ENCODE measurements at regions not wholly inside any gene's neighbourhood (a gene's known extent, or its start where the extent isn't known, plus 50 kb on each side); places are given as distances from the start of the nearest gene placed in this dataset.
"Not testable (repeated sequence)": the region's sequence is repeated elsewhere in the genome, so short reads cannot be mapped to it uniquely, and the experiment has no call there.

DNA sequence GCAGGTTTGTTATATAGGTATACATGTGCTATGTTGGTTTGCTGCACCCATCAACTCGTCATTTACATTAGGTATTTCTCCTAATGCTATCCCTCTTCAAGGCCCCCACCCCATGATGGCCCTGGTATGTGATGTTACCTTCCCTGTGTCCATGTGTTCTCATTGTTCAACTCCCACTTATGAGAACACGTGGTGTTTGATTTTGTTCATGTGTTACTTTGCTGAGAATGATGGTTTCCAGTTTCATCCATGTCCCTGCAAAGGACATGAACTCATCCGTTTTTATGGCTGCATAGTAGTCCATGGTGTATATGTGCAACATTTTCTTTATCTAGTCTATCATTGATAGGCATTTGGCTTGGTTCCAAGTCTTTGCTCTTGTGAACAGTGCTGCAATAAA lies 175.0 kb downstream of the KBTBD8 start:
- H3K4me2 ChIP-seq (ENCODE audit: low read length); H3K79me2 ChIP-seq (replicated peaks; ENCODE audit: insufficient read depth, low read length); H2AFZ ChIP-seq (ENCODE audit: low read depth, low read length); H3K4me3 ChIP-seq (ENCODE audit: low read length); H3K27ac ChIP-seq (ENCODE audit: low read length); H4K20me1 ChIP-seq (ENCODE audit: insufficient read depth); H3F3A ChIP-seq (ENCODE audit: insufficient read depth, low read length, poor library complexity, severe bottlenecking); H3K9me3 ChIP-seq (ENCODE audit: low read length); H3K36me3 ChIP-seq (ENCODE audit: insufficient read depth, low read length); H3K27me3 ChIP-seq (ENCODE audit: insufficient read depth, low read depth, low read length); H3K9me2 ChIP-seq (ENCODE audit: insufficient read depth, low read length); H3K9ac ChIP-seq (ENCODE audit: low read length): not testable (repeated sequence)

DNA sequence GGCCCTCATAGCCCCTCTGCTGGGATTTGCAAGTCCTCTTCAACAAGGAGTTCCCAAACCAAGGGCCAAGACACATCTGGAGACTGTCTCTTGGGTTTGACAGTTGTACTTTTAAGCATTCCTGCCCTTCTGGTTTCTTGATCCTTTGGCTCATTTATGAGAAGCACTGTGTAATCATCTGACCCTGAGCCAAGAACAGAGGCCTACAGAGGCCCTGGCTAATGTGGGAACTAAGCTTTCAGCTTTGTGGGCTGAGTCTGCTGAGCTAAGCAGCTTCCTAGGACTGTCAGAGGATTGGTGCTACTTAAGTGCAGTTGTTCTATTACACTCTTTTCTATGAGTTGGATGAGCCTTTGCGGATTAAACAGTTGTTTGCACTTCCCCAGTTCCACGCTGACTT lies 178.3 kb downstream of the KBTBD8 start:
- Histone ChIP-seq H4K20me1 (ENCODE audit: insufficient read depth) (no peaks in the 10 kb centered on the region), H3K4me2 (ENCODE audit: low read length) (no peak overlapping the region), H2AFZ (ENCODE audit: low read depth, low read length) (no peak overlapping the region), H3K27me3 (ENCODE audit: insufficient read depth, low read depth, low read length) (no peaks in the 10 kb centered on the region), H3K9me3 (ENCODE audit: low read length) (peaks cover 4% of the 10 kb centered on the region), H3K27ac (ENCODE audit: low read length) (no peak overlapping the region), H3K79me2 (replicated peaks; ENCODE audit: insufficient read depth, low read length) (no peaks in the 10 kb centered on the region), H3K9ac (ENCODE audit: low read length) (no peak overlapping the region), H3K4me3 (ENCODE audit: low read length) (no peak overlapping the region), H3K9me2 (ENCODE audit: insufficient read depth, low read length) (no peaks in the 10 kb centered on the region), H3K36me3 (ENCODE audit: insufficient read depth, low read length) (no peaks in the 10 kb centered on the region), H3F3A (ENCODE audit: insufficient read depth, low read length, poor library complexity, severe bottlenecking) (no peaks in the 10 kb centered on the region)
- TF ChIP-seq SMC3 (conservative IDR thresholded peaks at IDR 0.05; ENCODE audit: poor library complexity) = no peak
- TF ChIP-seq, protein P1, sequence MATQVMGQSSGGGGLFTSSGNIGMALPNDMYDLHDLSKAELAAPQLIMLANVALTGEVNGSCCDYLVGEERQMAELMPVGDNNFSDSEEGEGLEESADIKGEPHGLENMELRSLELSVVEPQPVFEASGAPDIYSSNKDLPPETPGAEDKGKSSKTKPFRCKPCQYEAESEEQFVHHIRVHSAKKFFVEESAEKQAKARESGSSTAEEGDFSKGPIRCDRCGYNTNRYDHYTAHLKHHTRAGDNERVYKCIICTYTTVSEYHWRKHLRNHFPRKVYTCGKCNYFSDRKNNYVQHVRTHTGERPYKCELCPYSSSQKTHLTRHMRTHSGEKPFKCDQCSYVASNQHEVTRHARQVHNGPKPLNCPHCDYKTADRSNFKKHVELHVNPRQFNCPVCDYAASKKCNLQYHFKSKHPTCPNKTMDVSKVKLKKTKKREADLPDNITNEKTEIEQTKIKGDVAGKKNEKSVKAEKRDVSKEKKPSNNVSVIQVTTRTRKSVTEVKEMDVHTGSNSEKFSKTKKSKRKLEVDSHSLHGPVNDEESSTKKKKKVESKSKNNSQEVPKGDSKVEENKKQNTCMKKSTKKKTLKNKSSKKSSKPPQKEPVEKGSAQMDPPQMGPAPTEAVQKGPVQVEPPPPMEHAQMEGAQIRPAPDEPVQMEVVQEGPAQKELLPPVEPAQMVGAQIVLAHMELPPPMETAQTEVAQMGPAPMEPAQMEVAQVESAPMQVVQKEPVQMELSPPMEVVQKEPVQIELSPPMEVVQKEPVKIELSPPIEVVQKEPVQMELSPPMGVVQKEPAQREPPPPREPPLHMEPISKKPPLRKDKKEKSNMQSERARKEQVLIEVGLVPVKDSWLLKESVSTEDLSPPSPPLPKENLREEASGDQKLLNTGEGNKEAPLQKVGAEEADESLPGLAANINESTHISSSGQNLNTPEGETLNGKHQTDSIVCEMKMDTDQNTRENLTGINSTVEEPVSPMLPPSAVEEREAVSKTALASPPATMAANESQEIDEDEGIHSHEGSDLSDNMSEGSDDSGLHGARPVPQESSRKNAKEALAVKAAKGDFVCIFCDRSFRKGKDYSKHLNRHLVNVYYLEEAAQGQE (IDR thresholded peaks at IDR 0.05; ENCODE audit: borderline replicate concordance) = no peak

DNA sequence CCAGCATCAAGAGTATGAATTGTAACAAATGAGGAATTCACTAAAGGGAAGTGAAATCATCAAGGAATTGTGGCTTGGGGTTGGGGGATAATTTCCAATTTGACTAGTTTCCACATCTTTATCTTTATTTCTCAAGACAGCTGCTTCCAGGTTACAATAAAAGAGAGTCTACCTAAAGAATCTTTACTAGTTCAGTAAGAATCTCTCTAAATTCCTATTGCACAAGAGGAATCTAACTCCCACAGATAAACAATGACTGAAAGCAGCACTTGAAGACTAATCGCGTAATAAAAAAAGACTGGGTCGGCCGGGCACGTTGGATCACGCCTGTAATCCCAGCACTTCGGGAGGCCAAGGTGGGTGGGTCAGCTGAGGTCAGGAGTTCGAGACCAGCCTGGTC lies 194.4 kb downstream of the KBTBD8 start:
- Histone ChIP-seq H3K36me3 (ENCODE audit: insufficient read depth, low read length) (no peaks in the 10 kb centered on the region), H3K27me3 (ENCODE audit: insufficient read depth, low read depth, low read length) (no peaks in the 10 kb centered on the region), H3K79me2 (replicated peaks; ENCODE audit: insufficient read depth, low read length) (no peaks in the 10 kb centered on the region), H3K9ac (ENCODE audit: low read length) (no peak overlapping the region), H3K4me2 (ENCODE audit: low read length) (no peak overlapping the region), H2AFZ (ENCODE audit: low read depth, low read length) (no peak overlapping the region), H3K9me3 (ENCODE audit: low read length) (no peaks in the 10 kb centered on the region), H3K27ac (ENCODE audit: low read length) (no peak overlapping the region), H3K9me2 (ENCODE audit: insufficient read depth, low read length) (no peaks in the 10 kb centered on the region), H3K4me3 (ENCODE audit: low read length) (no peak overlapping the region), H3F3A (ENCODE audit: insufficient read depth, low read length, poor library complexity, severe bottlenecking) (no peaks in the 10 kb centered on the region), H4K20me1 (ENCODE audit: insufficient read depth) (no peaks in the 10 kb centered on the region)
- TF ChIP-seq MXI1 (conservative IDR thresholded peaks at IDR 0.05; ENCODE audit: poor library complexity, severe bottlenecking) = no peak
- TF ChIP-seq SMC3 (conservative IDR thresholded peaks at IDR 0.05; ENCODE audit: poor library complexity) = no peak
- TF ChIP-seq, protein P1 (IDR thresholded peaks at IDR 0.05; ENCODE audit: borderline replicate concordance) = no peak
- TF ChIP-seq RAD21 (conservative IDR thresholded peaks at IDR 0.05) = no peak
- TF ChIP-seq, protein P2, sequence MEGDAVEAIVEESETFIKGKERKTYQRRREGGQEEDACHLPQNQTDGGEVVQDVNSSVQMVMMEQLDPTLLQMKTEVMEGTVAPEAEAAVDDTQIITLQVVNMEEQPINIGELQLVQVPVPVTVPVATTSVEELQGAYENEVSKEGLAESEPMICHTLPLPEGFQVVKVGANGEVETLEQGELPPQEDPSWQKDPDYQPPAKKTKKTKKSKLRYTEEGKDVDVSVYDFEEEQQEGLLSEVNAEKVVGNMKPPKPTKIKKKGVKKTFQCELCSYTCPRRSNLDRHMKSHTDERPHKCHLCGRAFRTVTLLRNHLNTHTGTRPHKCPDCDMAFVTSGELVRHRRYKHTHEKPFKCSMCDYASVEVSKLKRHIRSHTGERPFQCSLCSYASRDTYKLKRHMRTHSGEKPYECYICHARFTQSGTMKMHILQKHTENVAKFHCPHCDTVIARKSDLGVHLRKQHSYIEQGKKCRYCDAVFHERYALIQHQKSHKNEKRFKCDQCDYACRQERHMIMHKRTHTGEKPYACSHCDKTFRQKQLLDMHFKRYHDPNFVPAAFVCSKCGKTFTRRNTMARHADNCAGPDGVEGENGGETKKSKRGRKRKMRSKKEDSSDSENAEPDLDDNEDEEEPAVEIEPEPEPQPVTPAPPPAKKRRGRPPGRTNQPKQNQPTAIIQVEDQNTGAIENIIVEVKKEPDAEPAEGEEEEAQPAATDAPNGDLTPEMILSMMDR (IDR thresholded peaks at IDR 0.05; ENCODE audit: poor library complexity, severe bottlenecking) = no peak
- TF ChIP-seq POLR2AphosphoS5 (IDR thresholded peaks at IDR 0.05) = no peak
- no peak for TF ChIP-seq EZH2 (IDR thresholded peaks at IDR 0.05; ENCODE audit: borderline replicate concordance, insufficient read depth, low read length, poor library complexity, severe bottlenecking)
- no peak for TF ChIP-seq EP300 (conservative IDR thresholded peaks at IDR 0.05; ENCODE audit: poor library complexity, severe bottlenecking)
- no peak for TF ChIP-seq TAF1 (IDR thresholded peaks at IDR 0.05; ENCODE audit: low read depth)

Data from neural cell (in vitro differentiated cells).